Cardiac septum (tissue), 1 donor: ENCODE measurements at regions not wholly inside any gene's neighbourhood (a gene's known extent, or its start where the extent isn't known, plus 50 kb on each side); places are given as distances from the start of the nearest gene placed in this dataset.

Source experiments
- DNase-seq: peaks from one replicate; pipeline ENCODE4 v3.0.0-alpha.2; 2020; ENCODE audit warnings: low spot score
- intact Hi-C: fragments of 100-400 bp; cut with DNase I; formaldehyde crosslinking; loops from one replicate; pipeline ENCODE4 v1.14.0; 2022
- donor health status: DM: no; HTN: no; CAD: no.

- no peak for DNase-seq
- intact Hi-C loops: no loop called here
These were observed 56.6 kb upstream of the VTCN1 start for GRCh38 chr1:117267232-117267774.

DNA sequence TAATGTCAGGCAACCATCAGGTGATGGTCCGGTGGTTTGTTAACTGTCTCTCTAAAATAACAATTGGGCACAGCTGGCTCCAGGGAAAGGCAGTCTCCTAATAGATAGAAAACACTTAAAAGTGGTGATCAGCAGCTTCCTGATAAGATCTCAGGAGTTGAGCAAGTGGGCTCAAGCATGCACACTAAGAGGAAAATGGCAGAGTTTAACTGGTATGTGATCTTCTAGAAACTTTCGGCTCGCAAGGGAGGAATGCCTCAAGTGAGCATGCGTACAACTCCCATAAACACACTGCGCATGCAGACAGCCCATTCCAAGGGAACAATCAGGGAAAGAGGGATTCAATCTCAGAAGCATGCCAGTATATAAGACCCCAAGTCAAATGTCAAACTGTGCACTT lies 52.2 kb upstream of the VTCN1 start:
- DNase-seq: no peak
- intact Hi-C loops: no loop called here

GRCh38 chr1:117261424-117261785 lies 50.7 kb upstream of the VTCN1 start:
- intact Hi-C loops: no loop called here
- no peak for DNase-seq

DNA sequence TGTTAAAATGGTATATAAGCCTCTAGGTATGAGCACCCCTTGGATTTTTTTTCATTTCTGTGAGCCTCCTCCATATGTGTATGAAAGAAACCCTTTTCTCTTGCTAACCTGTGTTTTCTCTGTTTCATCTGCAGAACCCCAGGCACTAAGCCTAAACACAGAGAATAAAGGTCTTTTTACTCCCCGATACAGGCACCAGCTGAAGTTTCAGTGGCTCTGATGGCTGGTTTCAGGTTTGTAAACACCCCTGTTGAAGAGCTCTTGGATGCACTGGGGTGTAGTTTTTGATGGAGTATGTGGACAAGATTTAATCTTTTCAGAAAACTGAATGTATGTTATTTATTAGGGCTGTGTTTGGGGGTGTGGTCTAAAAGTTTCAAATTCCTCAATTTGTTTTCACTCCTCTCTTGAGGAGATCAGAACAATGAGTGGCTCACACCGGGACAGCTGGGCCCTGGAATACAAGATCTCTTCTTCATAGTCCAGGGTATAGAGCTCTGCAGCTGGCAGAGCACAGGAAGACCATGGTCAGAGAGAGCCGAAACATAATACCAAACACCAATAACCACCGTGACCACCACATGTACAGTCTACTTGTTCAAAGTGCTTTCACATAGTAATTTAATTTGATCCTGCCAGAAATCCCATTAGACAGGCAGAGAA lies 50.2 kb upstream of the VTCN1 start:
- no peak for DNase-seq
- intact Hi-C loops: no loop called here
